Left lung (tissue), 4 donors: ENCODE measurements at regions not wholly inside any gene's neighbourhood (a gene's known extent, or its start where the extent isn't known, plus 50 kb on each side); places are given as distances from the start of the nearest gene placed in this dataset.

ENCODE experiments used
- ATAC-seq: fragments of 200-7000 bp; cut with Tn5 transposase; one replicate; pipeline ENCODE4 v1.9.1; 2020; ENCODE audit warnings: moderate library complexity
- DNase-seq, 4 donors: peaks; one replicate each; pipeline ENCODE4 v3.0.0-alpha.2; 2013 to 2020
- H3K27ac ChIP-seq, 2 donors: fragments of 200-600 bp; sonication (generic) in 1 of 2; one replicate each; pipeline versions ENCODE4 v1.5.0 to v1.8.0; 2020 to 2021
- H3K27me3 ChIP-seq, 2 donors: fragments of 200-600 bp; sonication (generic) in 1 of 2; one replicate each; pipeline versions ENCODE4 v1.5.0 to v1.8.0; 2020 to 2021
- H3K36me3 ChIP-seq, 2 donors: fragments of 200-600 bp; sonication (generic) in 1 of 2; one replicate each; pipeline versions ENCODE4 v1.5.0 to v1.8.0; 2020 to 2021
- H3K4me1 ChIP-seq, 2 donors: fragments of 200-600 bp; one replicate each; pipeline ENCODE4 v1.8.0; 2021
- H3K4me3 ChIP-seq, 2 donors: fragments of 200-600 bp; sonication (generic) in 1 of 2; one replicate each; pipeline versions ENCODE4 v1.5.0 to v1.8.0; 2020 to 2021; ENCODE audit warnings: mild to moderate bottlenecking in 1 of 2
- H3K9me3 ChIP-seq, 2 donors: fragments of 200-600 bp; sonication (generic) in 1 of 2; one replicate each; pipeline versions ENCODE4 v1.5.0 to v1.8.0; 2020 to 2021
- intact Hi-C, 2 donors: fragments of 100-400 bp; cut with DNase I; formaldehyde crosslinking; loops; one replicate each; pipeline versions ENCODE4 v1.11.2 to v1.14.2; 2022
- TF ChIP-seq, protein P1 (sequence below), 2 donors: fragments of 200-600 bp; sonication (generic) in 1 of 2; IDR thresholded peaks; one replicate each; pipeline versions ENCODE4 v1.5.0 to v1.8.0; 2021; ENCODE audit warnings: antibody characterized with exemption in 2 of 2
- donor health status: DM: no; HTN: yes; CAD: no.
- donor health status: DM: no; HTN: no; CAD: no.

GRCh38 chr17:77617516-77617915, 341.0 kb upstream of the TNRC6C start:
- Histone ChIP-seq H3K4me1 (peaks cover 0 to 7% of the 10 kb centered on the region in 2 donors), H3K4me3 (no peak overlapping the region), H3K9me3 (no peaks in the 10 kb centered on the region), H3K27ac (no peak overlapping the region), H3K36me3 (no peaks in the 10 kb centered on the region), H3K27me3 (no peaks in the 10 kb centered on the region)
- no peak for DNase-seq
- intact Hi-C loops = no loop called here
- TF ChIP-seq, protein P1, sequence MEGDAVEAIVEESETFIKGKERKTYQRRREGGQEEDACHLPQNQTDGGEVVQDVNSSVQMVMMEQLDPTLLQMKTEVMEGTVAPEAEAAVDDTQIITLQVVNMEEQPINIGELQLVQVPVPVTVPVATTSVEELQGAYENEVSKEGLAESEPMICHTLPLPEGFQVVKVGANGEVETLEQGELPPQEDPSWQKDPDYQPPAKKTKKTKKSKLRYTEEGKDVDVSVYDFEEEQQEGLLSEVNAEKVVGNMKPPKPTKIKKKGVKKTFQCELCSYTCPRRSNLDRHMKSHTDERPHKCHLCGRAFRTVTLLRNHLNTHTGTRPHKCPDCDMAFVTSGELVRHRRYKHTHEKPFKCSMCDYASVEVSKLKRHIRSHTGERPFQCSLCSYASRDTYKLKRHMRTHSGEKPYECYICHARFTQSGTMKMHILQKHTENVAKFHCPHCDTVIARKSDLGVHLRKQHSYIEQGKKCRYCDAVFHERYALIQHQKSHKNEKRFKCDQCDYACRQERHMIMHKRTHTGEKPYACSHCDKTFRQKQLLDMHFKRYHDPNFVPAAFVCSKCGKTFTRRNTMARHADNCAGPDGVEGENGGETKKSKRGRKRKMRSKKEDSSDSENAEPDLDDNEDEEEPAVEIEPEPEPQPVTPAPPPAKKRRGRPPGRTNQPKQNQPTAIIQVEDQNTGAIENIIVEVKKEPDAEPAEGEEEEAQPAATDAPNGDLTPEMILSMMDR (IDR thresholded peaks at IDR 0.05) = no peak
- ATAC-seq = no peak

DNA sequence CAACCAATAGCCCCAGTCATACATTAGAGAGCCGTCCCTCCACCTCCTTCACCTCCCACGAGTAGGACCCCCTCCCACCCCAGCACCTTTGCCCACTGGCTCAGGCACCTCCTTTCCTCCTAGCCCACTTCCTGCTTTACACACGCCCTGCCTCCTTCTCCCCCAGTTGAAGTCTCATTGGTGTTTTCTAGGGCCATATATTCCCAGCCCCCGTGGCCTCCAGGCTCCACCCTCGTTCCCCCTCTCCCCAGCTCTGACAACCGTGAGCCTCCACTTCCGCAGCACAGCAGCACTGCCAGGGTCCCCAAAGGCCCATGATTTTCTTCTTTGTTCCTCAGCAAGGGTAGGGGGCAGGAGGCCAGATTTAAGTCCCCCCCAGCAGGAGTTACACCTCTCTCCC, 340.3 kb upstream of the TNRC6C start:
- Histone ChIP-seq H3K27ac (no peak overlapping the region), H3K9me3 (no peaks in the 10 kb centered on the region), H3K27me3 (no peaks in the 10 kb centered on the region), H3K4me1 (peaks cover 0 to 7% of the 10 kb centered on the region in 2 donors), H3K4me3 (no peak overlapping the region), H3K36me3 (no peaks in the 10 kb centered on the region)
- no peak for ATAC-seq
- intact Hi-C loops = no loop called here
- TF ChIP-seq, protein P1 (IDR thresholded peaks at IDR 0.05) = no peak
- DNase-seq = no peak

DNA sequence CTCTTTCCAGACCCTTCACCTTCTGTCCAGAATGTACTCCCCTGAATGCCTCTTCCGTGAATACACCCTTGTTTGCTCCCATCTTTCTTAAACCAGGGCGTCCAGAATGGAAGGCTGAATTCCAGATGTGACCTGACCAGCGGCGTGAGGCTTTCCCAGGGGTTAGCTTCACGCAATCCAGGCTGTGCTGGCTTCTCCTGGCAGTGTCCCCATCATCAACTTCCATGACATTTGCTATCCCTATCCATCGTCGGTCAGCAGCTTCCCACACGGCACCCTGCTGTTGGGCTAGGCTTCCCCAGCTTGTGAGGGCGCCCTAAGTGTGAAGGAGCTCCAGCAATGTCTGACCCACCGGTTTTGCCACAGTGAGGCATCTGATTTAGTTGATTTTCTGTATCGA, 339.8 kb upstream of the TNRC6C start:
- DNase-seq = no peak
- H3K9me3 ChIP-seq = no peaks in the 10 kb centered on the region
- peaks cover 0 to 7% of the 10 kb centered on the region in 2 donors for H3K4me1 ChIP-seq
- TF ChIP-seq, protein P1 (IDR thresholded peaks at IDR 0.05) = no peak
- ATAC-seq = no peak
- no peak overlapping the region for H3K4me3 ChIP-seq
- H3K36me3 ChIP-seq = no peaks in the 10 kb centered on the region
- intact Hi-C loops = no loop called here
- H3K27ac ChIP-seq = no peak overlapping the region
- no peaks in the 10 kb centered on the region for H3K27me3 ChIP-seq

- no peak overlapping the region for H3K4me3 ChIP-seq
- H3K9me3 ChIP-seq = no peaks in the 10 kb centered on the region
- TF ChIP-seq, protein P1 (IDR thresholded peaks at IDR 0.05) = no peak
- DNase-seq = no peak
- peaks cover 0 to 7% of the 10 kb centered on the region in 2 donors for H3K4me1 ChIP-seq
- H3K36me3 ChIP-seq = no peaks in the 10 kb centered on the region
- no peaks in the 10 kb centered on the region for H3K27me3 ChIP-seq
- H3K27ac ChIP-seq = no peak overlapping the region
- ATAC-seq = no peak
- intact Hi-C loops = no loop called here
Observed at GRCh38 chr17:77619326-77619725, 339.2 kb upstream of the TNRC6C start.

DNA sequence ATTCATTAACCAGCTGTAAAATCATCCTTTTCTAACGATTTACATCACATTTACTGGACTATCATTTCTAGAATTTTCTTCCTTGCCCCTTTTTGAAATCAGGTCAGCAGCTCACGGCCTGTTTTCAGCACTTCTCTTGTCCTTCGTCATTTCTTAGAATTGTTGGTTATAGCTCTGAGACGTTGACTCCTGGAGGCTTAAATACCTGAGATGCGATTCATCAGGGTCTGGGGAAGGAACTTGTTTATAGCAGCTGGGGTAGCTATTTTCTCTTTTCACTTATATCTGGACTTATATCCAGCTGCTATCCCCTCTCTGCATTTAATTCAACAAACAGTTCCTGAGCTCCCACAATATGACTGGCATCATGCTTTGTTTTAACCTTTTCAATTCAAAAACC, 338.7 kb upstream of the TNRC6C start:
- TF ChIP-seq, protein P1 (IDR thresholded peaks at IDR 0.05) = no peak
- intact Hi-C loops = no loop called here
- Histone ChIP-seq H3K4me1 (peaks cover 0 to 7% of the 10 kb centered on the region in 2 donors), H3K27ac (no peak overlapping the region), H3K9me3 (no peaks in the 10 kb centered on the region), H3K27me3 (no peaks in the 10 kb centered on the region), H3K4me3 (no peak overlapping the region), H3K36me3 (no peaks in the 10 kb centered on the region)
- no peak for DNase-seq
- no peak for ATAC-seq
